Activated CD8-positive, alpha-beta T cell treated with anti-CD3 and anti-CD28 coated beads, Interleukin-2, amount 10 ng/mL, durations not matched to agents 7 days and 5 days (primary cell): ENCODE measurements at regions not wholly inside any gene's neighbourhood (a gene's known extent, or its start where the extent isn't known, plus 50 kb on each side); places are given as distances from the start of the nearest gene placed in this dataset.
"Not testable (repeated sequence)": the region's sequence is repeated elsewhere in the genome, so short reads cannot be mapped to it uniquely, and the experiment has no call there.

Experiments used
- ATAC-seq: fragments of 150-1000 bp; cut with Tn5 transposase; one replicate; pipeline ENCODE4 v1.10.0; 2021; ENCODE audit warnings: moderate library complexity
- CTCF ChIA-PET: fragments of 350-600 bp; sonication (Branson Sonifier 250); formaldehyde crosslinking; loops from one replicate; lab custom pipeline; 2021; ENCODE audit warnings: antibody characterized with exemption; lab: Charles Lee
- POLR2A ChIA-PET: fragments of 350-600 bp; sonication (Branson Sonifier 250); formaldehyde crosslinking; loops from one replicate; lab custom pipeline; 2021; ENCODE audit warnings: antibody characterized with exemption; lab: Charles Lee
- DNase-seq: peaks from one replicate; pipeline ENCODE4 v3.0.0-alpha.2; 2020
- H3K27ac Mint-ChIP-seq: one replicate; pipeline ENCODE4 v1.8.0; 2021; ENCODE audit warnings: mild to moderate bottlenecking, mixed read lengths
- H3K27me3 Mint-ChIP-seq: one replicate; pipeline ENCODE4 v1.8.0; 2021; ENCODE audit warnings: low read depth, mixed read lengths
- H3K36me3 Mint-ChIP-seq: one replicate; pipeline ENCODE4 v1.8.0; 2021; ENCODE audit warnings: low read depth, mixed read lengths
- H3K4me1 Mint-ChIP-seq: one replicate; pipeline ENCODE4 v1.8.0; 2021; ENCODE audit warnings: low read depth, mixed read lengths
- H3K4me3 Mint-ChIP-seq: one replicate; pipeline ENCODE4 v1.8.0; 2021; ENCODE audit warnings: mild to moderate bottlenecking, mixed read lengths
- H3K9me3 Mint-ChIP-seq: one replicate; pipeline ENCODE4 v1.8.0; 2022; ENCODE audit warnings: mixed read lengths; ENCODE audit not compliant: insufficient read depth

DNA sequence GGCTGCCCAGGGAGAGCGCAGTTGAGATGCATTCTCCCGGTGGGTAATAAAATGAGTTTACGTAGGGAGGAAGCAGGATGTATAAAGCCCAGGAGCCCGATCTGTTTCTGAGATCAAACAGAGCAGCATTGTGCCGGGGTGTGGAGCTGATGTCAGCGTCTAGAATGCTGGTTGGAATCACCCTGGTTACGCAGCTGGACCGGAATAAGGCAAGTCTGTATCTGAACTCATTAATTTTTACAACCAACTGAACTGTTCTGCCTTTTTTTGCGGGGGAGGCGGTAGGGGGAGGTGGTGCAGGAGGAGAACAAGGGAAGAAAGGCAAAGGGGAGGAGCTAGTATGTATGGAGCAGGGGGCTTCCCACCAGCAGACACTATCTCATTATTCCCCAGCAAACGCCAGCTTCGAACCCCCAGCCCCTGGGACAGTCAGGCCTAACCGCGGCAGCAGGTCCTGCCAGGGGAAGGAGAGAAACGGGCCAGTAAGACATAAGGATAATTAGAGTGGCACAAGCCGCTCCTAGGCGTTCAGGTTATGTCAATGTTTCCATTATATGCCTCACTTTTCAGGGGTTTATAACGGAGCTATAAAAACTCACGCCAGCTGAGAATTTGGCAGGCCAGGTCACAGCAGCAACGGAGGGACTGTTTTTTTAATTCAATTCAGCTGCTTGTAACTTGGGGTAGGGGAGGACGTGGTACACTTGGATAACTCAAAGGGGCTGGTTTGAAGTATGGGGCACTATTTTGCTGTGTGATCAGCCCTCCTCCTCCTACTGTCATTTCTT lies 175.3 kb upstream of the HES1 start:
- ChIA-PET POLR2A (no interaction called here), CTCF (interaction anchor here (0.8 to 1.5 kb wide), 2 partner anchors 9 to 355 kb away, joined by 3 to 5 read pairs; no protein-coding TSS in a partner anchor)
- Mint-ChIP-seq H3K36me3 (no peaks in the 10 kb centered on the region), H3K4me1 (no peaks in the 10 kb centered on the region), H3K27me3 (peaks cover 41% of the 10 kb centered on the region), H3K9me3 (no peaks in the 10 kb centered on the region), H3K4me3 (no peak overlapping the region), H3K27ac (no peak overlapping the region)
- ATAC-seq (no peak), DNase-seq (no peak)

DNA sequence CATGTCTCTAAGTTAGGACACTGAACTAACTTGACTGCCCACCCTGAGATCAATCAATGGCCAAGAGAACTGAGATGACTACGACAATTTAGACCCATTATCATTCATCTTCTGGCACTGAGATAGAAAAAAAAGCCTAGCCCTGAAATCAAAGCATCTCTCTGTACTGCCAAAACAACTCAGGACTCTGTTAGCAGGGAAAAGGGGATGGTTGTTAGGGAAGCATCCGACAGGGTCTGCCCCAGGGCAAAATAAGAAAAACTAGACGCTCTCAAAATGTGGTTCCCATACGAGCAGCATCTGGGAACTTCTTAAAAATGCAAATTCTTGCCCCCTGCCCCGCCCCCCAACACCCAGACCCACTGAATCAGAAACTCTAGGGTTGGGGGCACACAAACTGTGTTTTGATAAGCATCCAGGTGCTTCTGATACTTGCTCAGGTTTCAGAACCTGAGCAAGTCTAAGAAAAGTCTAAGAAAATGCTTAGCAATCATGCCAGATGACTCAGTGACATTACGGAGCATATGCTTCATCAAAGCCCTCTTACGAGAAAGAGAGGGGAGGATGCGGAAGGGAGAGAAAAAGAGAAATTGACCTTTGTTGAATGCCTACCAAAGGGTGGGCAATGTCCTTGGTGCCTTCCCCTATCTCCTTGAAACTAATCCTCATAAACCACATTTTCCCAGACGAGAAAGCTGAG lies 172.8 kb upstream of the HES1 start:
- ATAC-seq, result no peak
- POLR2A ChIA-PET, result interaction anchor here (0.7 kb wide), 1 partner anchor 15 kb away, joined by 3 read pairs; no protein-coding TSS in a partner anchor
- no peak overlapping the region for H3K27ac Mint-ChIP-seq

DNA sequence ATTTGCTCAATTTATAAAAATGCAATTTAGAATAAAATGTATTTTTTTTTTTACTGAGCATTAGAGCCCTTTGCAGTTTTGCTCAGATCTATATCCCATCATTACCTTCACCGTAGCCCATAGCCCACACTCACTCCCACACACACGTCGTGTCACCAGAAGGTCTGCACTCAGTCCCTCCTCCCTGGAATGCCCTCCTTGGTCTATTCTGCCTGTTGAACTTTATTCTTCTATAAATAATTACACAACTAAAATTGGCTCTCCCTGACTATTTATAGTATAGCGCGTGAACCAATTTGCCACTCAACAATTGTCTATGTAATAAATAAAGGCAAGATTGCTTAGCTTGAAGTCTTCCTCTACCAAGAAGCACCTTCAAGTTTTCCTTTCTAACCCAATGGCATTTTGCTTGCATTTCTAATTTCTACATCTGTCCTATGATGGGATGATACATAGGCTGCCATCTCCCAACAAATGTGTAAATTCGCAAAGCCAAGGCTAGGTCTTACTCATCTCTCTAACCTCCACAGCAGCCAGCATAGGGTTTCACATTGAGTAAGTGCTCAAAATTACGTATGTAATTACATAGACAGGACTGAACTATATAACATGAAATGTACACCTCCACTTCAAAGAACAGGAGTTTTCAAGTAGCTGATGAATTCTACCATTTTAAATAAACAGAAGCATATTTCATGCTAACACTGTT lies 172.0 kb upstream of the HES1 start:
- no peak overlapping the region for H3K4me3 Mint-ChIP-seq
- ATAC-seq, result no peak
- no peaks in the 10 kb centered on the region for H3K9me3 Mint-ChIP-seq
- ChIA-PET CTCF (no interaction called here), POLR2A (interaction anchor here (0.7 kb wide), 1 partner anchor 16 kb away, joined by 3 read pairs; no protein-coding TSS in a partner anchor)
- no peak for DNase-seq
- no peaks in the 10 kb centered on the region for H3K4me1 Mint-ChIP-seq
- H3K27me3 Mint-ChIP-seq, result peaks cover 51% of the 10 kb centered on the region
- no peaks in the 10 kb centered on the region for H3K36me3 Mint-ChIP-seq
- H3K27ac Mint-ChIP-seq, result no peak overlapping the region

More for the DNA sequence above, 172.8 kb upstream of the HES1 start:
- H3K27me3 Mint-ChIP-seq, result peaks cover 48% of the 10 kb centered on the region
- no peak for DNase-seq
- CTCF ChIA-PET, result no interaction called here
- no peaks in the 10 kb centered on the region for H3K9me3 Mint-ChIP-seq
- H3K4me1 Mint-ChIP-seq, result no peaks in the 10 kb centered on the region
- no peaks in the 10 kb centered on the region for H3K36me3 Mint-ChIP-seq
- H3K4me3 Mint-ChIP-seq, result no peak overlapping the region

GRCh38 chr3:193964517-193964880 lies 171.4 kb upstream of the HES1 start:
- no peaks in the 10 kb centered on the region for H3K9me3 Mint-ChIP-seq
- CTCF ChIA-PET, result interaction anchor here (0.7 kb wide), 2 partner anchors 379 to 557 kb away, joined by 3 read pairs; no protein-coding TSS in a partner anchor
- POLR2A ChIA-PET, result no interaction called here
- no peaks in the 10 kb centered on the region for H3K36me3 Mint-ChIP-seq
- H3K4me3 Mint-ChIP-seq, result no peak overlapping the region
- peaks cover 51% of the 10 kb centered on the region for H3K27me3 Mint-ChIP-seq
- ATAC-seq (no peak), DNase-seq (no peak)
- no peak overlapping the region for H3K27ac Mint-ChIP-seq
- H3K4me1 Mint-ChIP-seq, result no peaks in the 10 kb centered on the region

DNA sequence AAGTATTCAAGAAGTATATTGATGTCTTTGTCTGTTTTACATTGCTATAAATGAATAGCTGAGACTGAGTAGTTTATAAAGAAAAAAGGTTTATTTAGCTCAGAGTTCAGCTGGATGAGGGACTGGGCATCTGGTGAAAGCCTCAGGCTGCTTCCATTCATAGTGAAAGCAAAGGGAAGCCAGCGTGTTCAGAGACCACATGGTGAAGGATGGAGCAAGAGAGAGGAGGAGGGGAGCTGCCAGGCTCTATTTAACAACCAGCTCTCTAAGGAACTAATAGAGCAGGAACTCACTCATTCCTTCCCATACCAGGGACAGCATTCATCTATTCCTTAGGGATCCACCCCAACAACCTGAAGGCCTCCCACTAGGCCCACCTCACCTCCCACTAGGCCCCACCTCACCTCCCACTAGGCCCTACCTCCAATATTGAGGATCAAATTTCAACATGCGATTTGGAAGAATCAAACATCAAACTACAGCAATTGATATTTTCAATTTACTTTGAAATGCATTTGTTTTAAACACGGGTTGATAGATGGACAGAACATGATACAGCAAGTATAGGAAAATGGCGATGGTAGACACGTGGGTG lies 167.5 kb upstream of the HES1 start:
- H3K9me3 Mint-ChIP-seq, result no peaks in the 10 kb centered on the region
- CTCF ChIA-PET, result no interaction called here
- peaks cover 9% of the 10 kb centered on the region for H3K4me1 Mint-ChIP-seq
- no peak for DNase-seq
- H3K27me3 Mint-ChIP-seq, result peaks cover 47% of the 10 kb centered on the region
- no peak overlapping the region for H3K4me3 Mint-ChIP-seq
- no peak for ATAC-seq
- H3K36me3 Mint-ChIP-seq, result no peaks in the 10 kb centered on the region
- POLR2A ChIA-PET, result no interaction called here
- H3K27ac Mint-ChIP-seq, result no peak overlapping the region

DNA sequence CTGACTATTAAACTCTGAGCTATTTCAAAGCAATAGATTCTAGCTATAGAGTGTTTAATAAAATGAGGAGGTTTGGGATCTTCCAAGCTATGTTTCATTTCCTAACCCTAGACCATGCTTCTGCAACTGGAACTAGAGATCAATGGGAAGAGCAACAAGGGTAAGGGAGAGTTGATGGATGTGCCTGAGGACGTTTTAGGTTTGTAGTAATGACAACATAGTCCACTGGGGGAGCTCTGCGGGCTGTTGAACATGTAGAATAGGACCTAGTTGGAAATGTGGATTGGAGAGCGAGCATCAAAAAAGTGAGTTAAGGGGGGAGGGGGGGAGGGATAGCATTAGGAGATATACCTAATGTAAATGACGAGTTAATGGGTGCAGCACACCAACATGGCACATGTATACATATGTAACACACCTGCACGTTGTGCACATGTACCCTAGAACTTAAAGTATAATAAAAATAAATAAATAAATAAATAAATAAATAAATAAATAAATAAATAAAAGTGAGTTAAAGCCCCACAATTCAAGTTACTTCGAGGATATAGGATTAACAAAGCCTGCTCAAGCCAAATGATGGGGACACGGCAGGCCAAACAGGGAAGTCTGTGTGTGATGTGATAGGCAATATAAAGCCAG lies 165.7 kb upstream of the HES1 start:
- ChIA-PET CTCF (interaction anchor here (0.8 to 1.3 kb wide), 6 partner anchors 9 to 201 kb away, joined by 3 to 5 read pairs (median 3); no protein-coding TSS in a partner anchor), POLR2A (interaction anchor here (0.7 kb wide), 1 partner anchor 12 kb away, joined by 3 read pairs; no protein-coding TSS in a partner anchor)
- H3K36me3 Mint-ChIP-seq, ATAC-seq, H3K4me1 Mint-ChIP-seq, H3K9me3 Mint-ChIP-seq, H3K27ac Mint-ChIP-seq, H3K4me3 Mint-ChIP-seq: not testable (repeated sequence)
- DNase-seq, result peak; percentile 39
- peaks cover 46% of the 10 kb centered on the region for H3K27me3 Mint-ChIP-seq

DNA sequence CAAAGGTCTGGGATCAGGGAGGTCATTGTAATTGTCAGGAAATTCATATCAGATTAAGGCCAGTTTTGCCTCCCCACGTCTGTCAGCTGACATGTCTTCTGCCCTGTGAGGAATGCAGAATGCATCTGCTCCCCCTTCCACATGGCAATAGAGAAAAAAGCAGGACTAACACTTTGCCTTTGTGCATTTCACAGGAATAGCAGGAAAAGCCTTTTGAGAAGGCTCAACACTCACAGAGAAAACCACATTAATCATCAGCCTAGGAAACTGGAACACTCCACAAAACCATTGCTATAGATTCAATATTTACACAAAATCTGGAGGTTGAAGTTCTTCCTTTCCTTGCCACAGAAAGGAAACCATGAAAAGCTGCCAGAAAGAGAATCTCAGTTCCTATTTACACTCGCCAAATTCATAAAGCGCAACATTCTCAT lies 165.2 kb upstream of the HES1 start:
- Mint-ChIP-seq H3K4me1 (peaks cover 9% of the 10 kb centered on the region), H3K27me3 (peaks cover 43% of the 10 kb centered on the region), H3K27ac (no peak overlapping the region), H3K36me3 (no peaks in the 10 kb centered on the region), H3K9me3 (no peaks in the 10 kb centered on the region), H3K4me3 (no peak overlapping the region)
- DNase-seq (no peak), ATAC-seq (no peak)
- ChIA-PET POLR2A (no interaction called here), CTCF (interaction anchor here (0.6 to 1.3 kb wide), 6 partner anchors 10 to 345 kb away, joined by 3 to 5 read pairs (median 3); no protein-coding TSS in a partner anchor)

- Mint-ChIP-seq H3K9me3 (no peaks in the 10 kb centered on the region), H3K27ac (no peak overlapping the region), H3K4me1 (peaks cover 9% of the 10 kb centered on the region), H3K4me3 (no peak overlapping the region), H3K27me3 (peaks cover 42% of the 10 kb centered on the region), H3K36me3 (no peaks in the 10 kb centered on the region)
- ChIA-PET CTCF (interaction anchor here (0.6 to 1.0 kb wide), 2 partner anchors 35 to 344 kb away, joined by 3 to 5 read pairs; no protein-coding TSS in a partner anchor), POLR2A (no interaction called here)
- no peak for DNase-seq
- peak; percentile 39 for ATAC-seq
These were observed 164.6 kb upstream of the HES1 start for GRCh38 chr3:193971261-193971751.

GRCh38 chr3:193971966-193972365 lies 164.0 kb upstream of the HES1 start:
- no peaks in the 10 kb centered on the region for H3K9me3 Mint-ChIP-seq
- H3K36me3 Mint-ChIP-seq, result no peaks in the 10 kb centered on the region
- no peak overlapping the region for H3K27ac Mint-ChIP-seq
- H3K4me3 Mint-ChIP-seq, result no peak overlapping the region
- CTCF ChIA-PET, result interaction anchor here (1.0 kb wide), 1 partner anchor 344 kb away, joined by 3 read pairs; no protein-coding TSS in a partner anchor
- ATAC-seq (no peak), DNase-seq (no peak)
- POLR2A ChIA-PET, result no interaction called here
- peaks cover 39% of the 10 kb centered on the region for H3K27me3 Mint-ChIP-seq
- H3K4me1 Mint-ChIP-seq, result peaks cover 9% of the 10 kb centered on the region

DNA sequence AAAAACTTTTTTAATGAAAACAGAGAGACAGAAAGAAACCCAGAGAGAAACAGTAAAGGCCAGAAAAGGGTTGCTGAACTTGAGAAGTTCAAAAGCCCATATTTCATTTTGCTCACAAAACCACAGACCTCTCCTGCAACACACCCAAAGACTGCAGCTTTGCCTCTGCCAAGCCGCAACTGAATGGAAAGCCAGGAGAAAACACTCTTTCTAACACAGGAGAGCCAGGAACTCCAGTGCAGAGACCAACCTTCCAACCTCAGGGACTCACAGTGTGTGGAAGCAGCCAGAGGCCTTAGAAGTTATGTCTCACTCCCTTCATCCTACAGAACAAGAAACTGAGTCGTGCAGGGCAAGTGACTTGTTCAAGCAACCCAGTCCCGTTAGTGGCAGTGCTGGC lies 163.1 kb upstream of the HES1 start:
- Mint-ChIP-seq H3K4me3 (no peak overlapping the region), H3K27ac (no peak overlapping the region), H3K27me3 (peaks cover 36% of the 10 kb centered on the region), H3K9me3 (no peaks in the 10 kb centered on the region), H3K4me1 (peaks cover 9% of the 10 kb centered on the region), H3K36me3 (no peaks in the 10 kb centered on the region)
- ATAC-seq (no peak), DNase-seq (no peak)
- ChIA-PET CTCF (no interaction called here), POLR2A (no interaction called here)

DNA sequence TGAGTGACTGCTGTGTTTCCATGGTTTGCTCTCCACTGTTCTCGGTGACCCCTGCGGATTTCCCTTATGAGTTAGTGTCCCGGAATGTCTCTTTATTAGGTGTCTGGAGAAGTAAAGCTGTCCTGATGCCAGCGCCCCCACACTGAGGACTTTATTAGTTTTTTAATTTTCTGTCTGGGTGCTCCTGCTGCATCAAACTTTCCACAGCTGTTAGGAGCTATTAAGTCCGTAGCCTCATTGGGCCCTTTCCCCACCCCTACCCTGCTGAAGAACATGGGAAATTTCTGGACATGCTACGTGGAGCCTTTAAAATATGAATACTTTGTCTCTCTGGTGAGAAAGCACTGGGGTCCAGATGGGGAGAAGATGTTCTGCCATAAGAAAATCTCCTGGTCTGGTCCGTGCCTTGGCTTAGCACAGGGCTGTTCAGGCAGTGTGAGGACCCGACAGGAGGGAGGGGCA lies 161.7 kb upstream of the HES1 start:
- no peak overlapping the region for H3K27ac Mint-ChIP-seq
- ATAC-seq (no peak), DNase-seq (no peak)
- ChIA-PET CTCF (no interaction called here), POLR2A (no interaction called here)
- peaks cover 9% of the 10 kb centered on the region for H3K4me1 Mint-ChIP-seq
- no peaks in the 10 kb centered on the region for H3K36me3 Mint-ChIP-seq
- H3K9me3 Mint-ChIP-seq, result no peaks in the 10 kb centered on the region
- no peak overlapping the region for H3K4me3 Mint-ChIP-seq
- peaks cover 33% of the 10 kb centered on the region for H3K27me3 Mint-ChIP-seq
